ENCODE measurements at regions not wholly inside any gene's neighbourhood (a gene's known extent, or its start where the extent isn't known, plus 50 kb on each side); places are given as distances from the start of the nearest gene placed in this dataset.
"Not testable (repeated sequence)": the region's sequence is repeated elsewhere in the genome, so short reads cannot be mapped to it uniquely, and the experiment has no call there.

GRCh38 chr16:79895053-79895916 is 294.7 kb upstream of the MAF start:
- no peak for DNase-seq (ENCODE audit: low spot score)

- DNase-seq (ENCODE audit: low spot score): no peak
Measured at GRCh38 chr16:79893445-79893844, 292.9 kb upstream of the MAF start.

GRCh38 chr16:79892278-79892677 is 291.7 kb upstream of the MAF start:
- no peak for DNase-seq (ENCODE audit: low spot score)

- no peak for DNase-seq (ENCODE audit: low spot score)
Measured at GRCh38 chr16:79891458-79891857, 290.9 kb upstream of the MAF start.

DNA sequence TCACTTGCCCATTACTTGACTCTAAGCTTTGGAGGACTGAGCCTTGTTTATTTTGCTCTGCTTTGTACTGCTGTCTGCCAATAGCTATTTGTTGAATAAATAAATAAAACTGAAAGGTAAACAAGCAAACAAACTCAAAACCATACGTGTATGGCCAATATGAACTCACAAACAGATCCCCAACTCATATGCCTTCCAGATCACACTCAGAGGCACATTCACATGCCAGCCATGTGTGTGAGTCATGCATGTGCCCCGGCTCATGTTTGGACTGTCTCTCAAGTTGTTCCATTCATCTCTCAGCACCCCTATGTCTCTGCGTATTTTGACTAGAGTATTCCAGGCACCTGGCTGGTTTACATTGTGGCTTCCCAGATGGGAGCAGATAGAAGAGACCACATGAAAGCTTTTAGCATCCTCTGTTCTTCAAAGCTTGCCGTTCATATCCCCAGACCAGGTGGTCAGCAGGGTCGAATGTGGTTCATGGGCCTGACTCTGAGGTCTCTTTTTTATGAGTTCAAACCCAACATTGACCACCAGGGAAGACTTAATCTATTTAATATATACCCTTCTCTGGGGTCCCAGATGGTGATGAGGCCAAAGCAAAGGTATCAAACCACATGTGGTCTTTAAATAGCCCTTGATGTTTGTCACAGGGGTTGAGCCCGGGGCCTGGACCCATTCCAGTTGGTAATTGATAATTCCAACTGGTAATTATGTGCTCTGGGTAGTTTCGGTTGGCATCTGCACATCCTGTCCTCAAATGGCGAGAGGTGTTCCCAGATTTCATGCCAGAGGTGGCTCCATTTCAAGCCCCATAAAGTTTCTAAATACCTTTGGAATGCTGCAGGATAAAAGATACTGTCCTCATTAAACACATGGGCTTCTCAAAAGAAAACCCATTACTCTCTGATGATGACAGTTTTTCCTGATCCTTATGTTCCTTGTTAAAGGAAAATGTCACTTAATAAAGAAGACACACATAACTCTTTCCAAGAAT is 287.3 kb upstream of the MAF start:
- no peak for DNase-seq (ENCODE audit: low spot score)

DNA sequence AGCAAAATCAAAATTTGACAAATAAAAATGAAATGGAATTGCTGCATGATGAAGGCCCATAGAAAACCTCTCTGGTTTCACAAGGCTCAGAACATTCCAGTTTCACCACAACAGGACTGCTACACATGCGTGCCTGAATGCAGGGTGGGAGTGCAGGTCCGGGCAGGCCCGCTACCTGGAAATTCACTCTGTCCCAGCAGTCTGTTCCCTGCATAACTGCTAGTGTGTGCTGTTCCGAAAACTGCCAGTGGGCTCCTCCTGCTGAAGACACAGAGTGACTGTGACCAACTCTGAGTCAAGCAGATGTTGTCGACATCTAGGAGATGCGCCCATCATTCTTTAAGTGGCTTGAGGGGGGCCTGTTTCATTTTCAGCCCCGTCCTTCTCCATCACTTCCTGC is 284.8 kb upstream of the MAF start:
- DNase-seq (ENCODE audit: low spot score): no peak

- no peak for DNase-seq (ENCODE audit: low spot score)
Measured at GRCh38 chr16:79883494-79883893, 283.0 kb upstream of the MAF start.

GRCh38 chr16:79882340-79883005 is 281.9 kb upstream of the MAF start:
- no peak for DNase-seq (ENCODE audit: low spot score)

- not testable (repeated sequence) for DNase-seq (ENCODE audit: low spot score)
Measured at GRCh38 chr16:79881107-79881506, 280.6 kb upstream of the MAF start.

DNA sequence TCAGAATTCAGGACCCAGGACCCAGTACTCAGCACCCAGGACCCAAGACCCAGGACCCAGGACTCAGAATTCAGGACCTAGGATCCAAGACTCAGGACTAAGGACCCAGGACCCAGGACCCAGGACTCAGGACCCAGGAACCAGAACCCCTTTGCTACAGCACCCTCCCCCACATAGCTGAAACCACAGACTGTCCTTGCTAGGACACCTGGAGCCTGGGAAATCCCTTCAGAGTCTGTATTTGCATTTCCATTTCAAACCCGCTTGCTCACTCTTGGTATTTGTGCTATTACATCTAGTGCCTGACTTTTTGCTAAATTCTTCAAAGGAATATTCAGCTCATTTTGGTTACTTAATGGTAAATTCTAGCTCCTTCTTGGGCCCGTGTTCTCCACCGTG is 275.8 kb upstream of the MAF start:
- no peak for DNase-seq (ENCODE audit: low spot score)

DNA sequence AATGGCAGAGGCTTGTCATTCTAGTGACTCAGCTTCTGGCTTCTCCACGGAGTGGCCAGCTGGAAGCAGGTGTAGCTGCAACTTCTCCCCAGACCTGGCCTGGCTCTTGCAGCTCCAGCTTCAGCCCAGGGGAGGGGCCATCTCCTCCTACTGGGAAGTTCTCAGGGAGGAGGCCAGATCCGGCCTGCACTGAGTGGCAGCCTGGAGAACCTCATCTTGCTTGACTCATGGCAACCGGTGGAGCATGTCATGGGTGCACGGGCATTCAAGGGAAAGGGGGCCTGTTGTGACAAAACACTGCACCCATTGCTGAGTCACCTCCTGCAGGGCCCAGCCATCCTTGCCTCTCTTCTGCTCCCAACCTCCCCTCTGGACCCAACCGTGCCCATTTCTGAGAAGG is 273.9 kb upstream of the MAF start:
- no peak for DNase-seq (ENCODE audit: low spot score)

DNA sequence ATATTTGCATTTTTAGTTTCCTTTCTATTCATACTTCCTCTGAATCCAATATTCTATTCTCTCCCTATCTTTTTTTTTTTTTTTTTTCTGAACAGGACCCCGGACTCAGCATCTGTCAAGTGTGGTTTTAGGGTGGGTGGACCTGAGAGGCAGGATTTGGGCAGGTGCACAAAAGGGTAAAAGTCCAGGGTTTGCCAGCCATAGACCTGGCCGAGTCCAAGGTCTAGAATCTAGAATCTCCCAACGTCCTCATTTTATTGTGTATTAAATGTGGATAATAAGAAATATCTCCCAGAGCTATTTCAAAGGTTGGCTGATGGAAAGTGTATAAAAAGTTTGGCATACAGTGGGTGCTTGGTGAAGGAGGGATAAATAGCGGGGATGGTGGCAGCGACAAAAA is 273.3 kb upstream of the MAF start:
- DNase-seq (ENCODE audit: low spot score): no peak

- DNase-seq (ENCODE audit: low spot score): no peak
Measured at GRCh38 chr16:79871906-79872305, 271.4 kb upstream of the MAF start.

- no peak for DNase-seq (ENCODE audit: low spot score)
Measured at GRCh38 chr16:79870016-79870886, 269.7 kb upstream of the MAF start.

DNA sequence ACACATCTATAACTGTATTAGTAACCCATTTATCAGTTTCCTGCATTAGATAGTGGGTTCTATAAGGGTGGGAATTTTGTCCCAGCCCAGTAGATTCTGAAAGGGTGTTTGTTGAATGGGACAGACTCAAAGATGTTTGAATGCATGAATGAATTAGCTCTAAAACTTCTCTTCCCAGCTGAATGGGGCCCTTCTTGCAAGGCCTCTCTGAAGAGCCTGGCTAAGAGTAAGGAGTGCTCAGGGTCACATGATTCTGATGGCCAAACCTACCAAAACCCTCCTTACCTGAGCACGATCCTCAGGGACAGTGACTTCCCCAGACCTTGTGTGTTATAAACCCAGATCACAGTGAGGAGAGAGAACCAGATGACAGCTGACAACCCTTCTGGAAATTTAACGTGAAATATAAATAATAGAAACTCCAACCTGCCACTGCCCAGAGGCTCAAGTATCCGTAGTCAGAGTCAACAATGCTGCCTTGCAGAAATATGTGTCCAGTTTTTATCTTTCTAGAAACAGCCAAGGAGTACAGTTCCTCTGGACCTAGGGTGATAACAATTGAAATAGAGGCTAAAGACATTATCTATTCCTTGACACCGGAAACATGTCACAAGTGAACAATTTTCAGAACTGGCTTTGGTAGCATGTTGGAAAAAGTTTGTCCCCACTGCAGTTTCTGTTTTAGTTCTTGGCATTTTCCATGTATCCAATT is 268.9 kb upstream of the MAF start:
- no peak for DNase-seq (ENCODE audit: low spot score)

GRCh38 chr16:79868841-79869240 is 268.3 kb upstream of the MAF start:
- no peak for DNase-seq (ENCODE audit: low spot score)

DNA sequence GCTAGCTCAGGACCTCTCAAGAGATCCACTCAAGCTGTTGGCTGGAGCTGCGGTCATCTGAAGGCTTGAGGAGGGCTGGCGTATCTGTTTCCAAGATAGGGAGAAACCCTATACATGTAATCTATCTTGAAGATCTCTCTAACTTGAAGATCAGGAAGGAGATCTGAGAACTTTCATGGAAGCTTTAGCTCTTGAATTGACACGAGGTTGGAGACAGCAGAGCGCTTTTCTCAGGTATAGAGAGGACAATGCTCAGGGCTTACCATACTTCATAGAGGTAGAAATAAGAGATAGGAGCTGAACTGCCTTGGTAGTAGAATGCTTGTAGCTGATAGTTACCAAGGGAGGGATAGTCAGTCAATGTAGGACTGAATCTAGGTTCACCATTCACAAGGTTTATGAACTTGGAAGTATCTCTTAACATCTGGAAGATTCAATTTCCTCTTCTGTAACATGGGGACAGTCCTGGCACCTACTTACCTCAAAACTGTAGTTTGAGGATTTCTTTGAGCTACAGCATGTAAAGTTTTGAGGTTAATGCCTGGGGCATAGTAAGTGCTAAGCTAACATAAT is 267.0 kb upstream of the MAF start:
- DNase-seq (ENCODE audit: low spot score): no peak

- DNase-seq (ENCODE audit: low spot score): no peak
Measured at GRCh38 chr16:79865918-79866317, 265.4 kb upstream of the MAF start.

DNA sequence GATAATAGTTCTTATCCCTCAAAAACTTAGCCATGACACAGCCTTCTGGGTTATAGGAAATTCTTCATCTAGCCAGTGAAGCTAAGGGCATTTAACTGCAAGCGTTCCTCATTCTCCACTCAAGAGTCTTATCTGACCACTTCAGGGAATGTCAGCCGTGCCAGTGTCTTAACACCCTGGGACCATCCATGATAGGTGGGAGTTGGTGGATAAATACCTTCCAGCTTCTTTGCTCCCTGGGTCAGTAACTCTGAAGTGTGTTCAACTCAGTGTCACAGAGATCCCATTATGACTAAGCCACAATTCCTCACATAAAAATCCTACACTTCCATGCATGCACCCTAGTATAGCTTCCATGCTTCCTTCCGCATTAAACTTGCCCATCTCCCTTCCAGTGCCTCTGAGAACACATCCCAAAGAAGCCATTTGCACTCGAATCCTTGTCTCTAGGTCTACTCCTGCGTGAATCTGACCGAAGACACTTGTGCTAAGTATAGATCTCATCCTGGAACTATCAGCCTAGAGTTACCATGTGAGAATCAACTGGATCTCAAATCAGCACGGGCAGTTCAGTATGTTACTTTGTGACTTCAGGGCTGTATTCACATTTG is 264.3 kb upstream of the MAF start:
- no peak for DNase-seq (ENCODE audit: low spot score)
